GM19023 (cell line): ENCODE measurements at regions not wholly inside any gene's neighbourhood (a gene's known extent, or its start where the extent isn't known, plus 50 kb on each side); places are given as distances from the start of the nearest gene placed in this dataset.
"Not testable (repeated sequence)": the region's sequence is repeated elsewhere in the genome, so short reads cannot be mapped to it uniquely, and the experiment has no call there.

Experiments used
- ATAC-seq: cut with Tn5 transposase; IDR thresholded peaks from one replicate; pipeline ENCODE4 v1.9.1; 2021; ENCODE audit warnings: mild to moderate bottlenecking, moderate library complexity; ENCODE audit not compliant: unreplicated experiment

DNA sequence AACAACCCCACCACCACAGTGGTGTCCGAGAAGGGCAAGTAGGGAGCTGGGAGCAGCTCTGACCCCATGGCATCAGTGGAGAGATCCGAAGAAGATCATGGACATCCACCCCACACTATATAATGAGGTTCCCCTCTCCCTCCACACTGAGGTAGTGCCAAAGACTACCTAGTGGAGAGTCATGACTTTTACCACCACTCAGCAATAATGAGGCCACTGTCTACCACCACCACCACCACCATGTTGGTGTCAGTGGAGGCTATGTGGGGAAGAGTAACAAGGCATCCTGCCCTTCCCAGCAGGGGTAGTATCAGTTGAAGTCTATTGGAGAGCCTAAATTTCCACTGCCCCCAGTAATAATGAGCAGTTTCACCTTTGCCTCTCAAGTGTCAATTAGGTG is 321.7 kb upstream of the ZC3H15 start:
- no peak for ATAC-seq

DNA sequence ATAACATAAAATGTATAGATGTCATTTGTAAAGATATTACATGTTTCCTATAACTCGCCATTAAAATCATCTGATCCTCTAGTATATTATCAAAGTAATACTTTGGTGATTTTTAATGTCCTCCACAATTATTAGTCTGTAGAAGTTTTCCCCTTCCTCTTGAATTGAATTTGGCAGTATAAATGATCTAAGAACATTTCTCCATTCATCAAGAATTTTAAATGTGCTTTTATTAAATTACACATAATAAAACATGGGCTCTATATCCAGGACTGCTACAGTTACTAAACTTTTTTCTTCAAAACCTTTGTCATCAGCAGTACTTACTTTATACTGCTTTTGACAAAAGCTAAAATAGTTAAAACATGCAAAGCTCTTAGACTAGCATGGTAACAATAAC is 315.4 kb upstream of the ZC3H15 start:
- ATAC-seq = no peak

DNA sequence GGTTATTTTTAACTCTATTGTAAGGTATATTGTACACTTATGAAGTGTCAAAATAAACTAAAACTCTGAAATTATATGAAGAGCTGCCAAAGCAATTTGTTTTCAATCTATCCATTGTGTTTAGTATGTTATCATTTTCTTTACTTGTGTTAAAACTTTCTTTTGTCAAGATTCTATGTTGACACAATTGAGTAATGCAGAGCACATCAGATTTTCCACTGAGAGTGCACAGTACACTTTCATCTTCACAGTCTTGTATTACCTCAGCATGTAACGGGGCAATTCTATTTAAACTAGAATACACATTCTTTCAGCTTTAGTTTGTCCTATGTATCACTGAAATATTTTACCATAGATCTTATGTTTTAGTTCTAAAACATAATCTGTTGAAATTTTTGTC is 304.4 kb upstream of the ZC3H15 start:
- no peak for ATAC-seq

DNA sequence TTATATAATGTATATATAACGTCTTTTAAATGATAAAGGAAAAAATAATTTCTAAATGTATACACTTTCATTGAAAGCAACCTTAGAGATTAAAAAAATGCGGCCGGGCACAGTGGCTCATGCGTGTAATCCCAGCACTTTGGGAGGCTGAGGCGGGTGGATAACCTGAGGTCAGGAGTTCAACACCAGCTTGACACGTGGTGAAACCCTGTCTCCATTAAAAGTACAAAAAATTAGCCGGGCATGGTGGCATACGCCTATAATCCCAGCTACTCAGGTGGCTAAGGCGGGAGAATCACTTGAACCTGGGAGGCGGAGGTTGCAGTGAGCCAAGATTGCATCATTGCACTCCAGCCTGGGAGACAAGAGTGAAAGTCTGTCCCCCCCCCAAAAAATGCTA is 303.7 kb upstream of the ZC3H15 start:
- ATAC-seq = not testable (repeated sequence)

DNA sequence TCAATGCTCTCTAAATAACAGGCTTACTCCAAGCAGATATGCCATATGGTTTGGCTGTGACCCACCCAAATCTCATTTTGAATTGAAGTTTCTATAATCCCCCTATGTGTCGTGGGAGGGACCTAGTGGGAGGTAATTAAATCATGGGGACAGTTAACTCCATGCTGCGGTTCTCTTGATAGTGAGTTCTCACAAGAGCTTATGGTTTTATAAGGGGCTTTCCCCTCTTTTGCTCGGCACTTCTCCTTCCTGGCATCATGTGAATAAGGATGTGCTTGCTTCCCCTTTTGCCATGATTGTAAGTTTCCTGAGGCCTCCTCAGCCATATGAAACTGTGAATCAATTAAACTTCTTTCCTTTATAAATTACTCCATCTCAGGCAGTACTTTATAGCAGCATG is 302.7 kb upstream of the ZC3H15 start:
- ATAC-seq = no peak

DNA sequence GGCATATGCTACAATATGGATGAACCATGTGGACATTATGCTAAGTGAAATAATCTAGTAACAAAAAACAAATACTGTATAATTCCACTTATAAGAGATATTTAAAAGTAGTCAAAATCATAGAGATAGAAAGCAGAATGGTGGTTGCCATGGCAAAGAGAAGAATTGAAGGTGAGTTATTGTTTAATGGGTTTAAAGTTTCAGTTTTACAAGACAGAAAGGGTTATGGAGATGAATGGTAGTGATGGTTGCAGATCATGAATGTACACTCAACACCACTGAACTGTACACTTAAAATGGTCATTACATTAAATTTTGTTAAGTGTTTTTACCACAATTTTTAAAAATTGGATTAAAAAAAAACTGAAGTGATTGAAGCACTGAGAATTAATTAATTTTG is 298.2 kb upstream of the ZC3H15 start:
- no peak for ATAC-seq

GRCh38 chr2:186189816-186190215 is 296.2 kb upstream of the ZC3H15 start:
- ATAC-seq = no peak

DNA sequence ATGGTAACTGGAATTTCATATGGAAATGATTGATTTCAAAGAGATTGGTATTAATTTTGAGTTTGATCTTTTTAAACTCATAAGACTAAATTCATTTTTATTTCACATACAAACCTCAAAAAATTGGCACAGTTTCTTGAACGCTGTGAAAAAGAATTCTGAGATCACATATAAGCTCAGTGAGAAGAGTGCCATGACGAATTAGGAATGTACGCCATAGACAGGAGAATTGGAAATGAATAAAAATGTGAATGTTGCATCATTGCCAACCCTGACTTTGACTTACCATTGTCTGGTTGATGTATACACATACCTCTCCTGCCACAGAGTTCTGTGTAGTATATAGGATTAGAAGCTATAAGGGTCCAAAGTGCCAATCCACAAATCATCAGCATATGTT is 290.4 kb upstream of the ZC3H15 start:
- no peak for ATAC-seq

- no peak for ATAC-seq
Observed at GRCh38 chr2:186197955-186198354, 288.1 kb upstream of the ZC3H15 start.

- no peak for ATAC-seq
Observed at GRCh38 chr2:186199029-186199428, 287.0 kb upstream of the ZC3H15 start.

DNA sequence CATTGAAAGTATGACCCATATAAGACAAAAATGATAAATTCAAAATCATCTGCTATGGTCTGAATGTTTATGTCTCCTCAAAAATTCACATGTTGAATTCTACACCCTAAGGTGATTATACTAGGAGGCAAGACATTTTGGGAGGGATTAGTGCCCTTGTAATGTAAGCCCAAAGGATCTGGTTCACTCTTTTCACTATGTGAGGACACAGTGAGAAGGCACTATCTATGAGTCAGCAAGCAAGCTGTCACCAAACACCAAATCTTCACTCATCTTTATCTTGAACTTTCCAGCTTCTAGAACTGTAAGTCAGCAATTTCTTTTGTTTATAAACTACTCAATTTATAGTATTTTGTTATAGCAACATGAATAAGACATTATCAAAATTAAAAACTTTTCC is 284.7 kb upstream of the ZC3H15 start:
- ATAC-seq = no peak

- ATAC-seq = no peak
Observed at GRCh38 chr2:186205254-186205911, 280.7 kb upstream of the ZC3H15 start.

DNA sequence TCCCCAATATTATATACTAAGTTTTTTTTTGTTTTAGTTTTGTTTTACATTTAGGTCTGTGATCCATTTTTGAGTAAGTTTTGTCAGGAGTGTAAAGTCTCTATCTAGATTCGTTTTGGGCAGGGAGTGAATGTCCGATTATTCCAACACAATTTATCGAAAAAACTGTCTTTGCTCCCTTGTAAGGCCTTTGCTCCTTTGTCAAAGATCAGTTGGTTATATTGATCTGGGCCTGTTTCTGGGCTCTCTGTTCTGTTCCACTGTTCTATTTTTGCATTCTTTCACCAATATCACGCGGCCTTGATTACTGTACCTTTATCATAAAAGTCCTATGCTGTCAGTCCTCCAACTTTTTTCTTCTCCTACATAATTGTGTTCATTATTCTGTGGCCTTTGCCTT is 276.5 kb upstream of the ZC3H15 start:
- ATAC-seq = no peak

DNA sequence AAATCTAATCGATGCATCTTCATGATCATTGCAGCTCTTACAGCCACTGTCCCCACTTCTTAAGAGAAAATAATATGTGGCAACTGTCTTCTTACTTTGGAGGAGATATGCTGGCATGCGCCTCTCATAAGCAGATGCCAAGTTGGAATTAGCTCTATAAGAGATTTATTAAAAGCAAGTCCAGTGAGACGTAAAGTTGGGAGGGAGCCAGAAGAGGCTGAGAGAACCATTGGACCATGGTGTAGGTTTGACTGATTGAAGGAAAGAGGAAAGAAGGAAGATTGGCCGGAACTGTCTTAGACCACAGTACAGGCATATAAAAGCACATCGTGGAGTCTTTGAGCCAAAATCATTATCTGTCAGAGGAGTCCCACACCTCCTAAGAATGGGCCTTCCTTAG is 265.7 kb upstream of the ZC3H15 start:
- ATAC-seq = no peak

- ATAC-seq = no peak
Observed at GRCh38 chr2:186229265-186229664, 256.8 kb upstream of the ZC3H15 start.

DNA sequence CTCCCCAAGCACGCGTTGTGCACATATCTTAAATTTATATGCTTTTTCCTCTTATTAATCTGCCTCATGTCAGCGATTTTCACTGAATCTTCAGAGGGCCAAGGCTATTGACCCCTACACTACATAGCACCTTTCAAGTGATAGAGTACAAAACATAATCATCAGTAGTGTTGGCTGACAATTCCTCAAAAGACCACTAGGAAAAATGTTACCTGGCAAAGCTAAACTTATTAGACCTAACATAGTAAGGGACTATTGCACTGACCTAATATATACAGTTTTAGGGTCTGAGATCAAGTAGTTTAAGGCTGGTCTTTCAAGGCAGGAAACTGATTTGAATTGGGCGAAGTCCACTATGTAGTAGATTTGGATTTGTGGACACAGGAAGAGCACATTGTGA is 244.2 kb upstream of the ZC3H15 start:
- no peak for ATAC-seq

DNA sequence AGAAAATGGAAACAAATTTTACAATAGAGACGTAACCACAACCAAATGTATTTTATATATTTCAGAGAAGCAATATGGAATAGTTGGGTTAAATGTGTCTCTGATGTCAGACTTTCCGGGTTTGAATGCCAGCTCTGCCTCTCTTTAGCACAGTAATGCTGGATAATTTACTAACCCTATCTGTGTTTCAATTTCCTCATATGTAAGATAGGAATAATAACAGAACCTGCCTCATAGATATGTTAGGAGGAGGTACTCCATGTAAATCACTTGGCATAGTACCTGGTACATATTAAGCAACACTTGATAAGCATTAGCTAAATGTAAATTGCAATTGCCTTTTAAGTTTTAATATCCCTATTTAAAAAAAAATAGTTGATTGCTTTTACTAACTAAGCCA is 231.3 kb upstream of the ZC3H15 start:
- no peak for ATAC-seq

GRCh38 chr2:186255823-186256222 is 230.2 kb upstream of the ZC3H15 start:
- ATAC-seq = no peak

GRCh38 chr2:186256540-186256939 is 229.5 kb upstream of the ZC3H15 start:
- ATAC-seq = no peak

DNA sequence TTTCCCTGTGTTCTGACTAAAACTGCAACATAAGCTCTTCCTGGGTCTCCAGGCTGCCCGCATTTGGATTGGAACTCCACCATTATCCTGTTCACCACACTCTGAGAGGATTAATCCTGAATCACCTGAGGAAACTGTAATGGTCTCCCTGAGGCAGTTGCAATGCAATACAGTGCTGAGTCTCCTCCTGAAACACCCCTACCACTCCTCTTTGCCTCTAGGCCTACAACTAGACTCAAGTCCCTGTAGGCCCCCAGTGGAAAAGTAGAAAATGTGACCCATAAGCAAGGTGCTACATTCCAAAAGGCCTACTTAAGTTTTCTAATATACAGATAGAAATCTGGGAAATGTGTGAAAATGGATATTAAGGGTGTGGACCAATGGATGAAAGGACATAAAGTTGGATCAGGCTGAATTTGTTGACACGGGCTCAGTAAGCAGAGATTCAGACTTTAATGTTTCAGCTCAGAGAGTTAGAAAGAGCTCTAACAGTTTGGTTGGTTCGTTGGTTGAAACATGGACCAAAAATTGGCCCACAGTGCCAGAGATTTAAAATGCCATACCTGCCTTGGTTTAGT is 222.3 kb upstream of the ZC3H15 start:
- ATAC-seq = no peak

- ATAC-seq = no peak
Observed at GRCh38 chr2:186269536-186269935, 216.5 kb upstream of the ZC3H15 start.

GRCh38 chr2:186273953-186274352 is 212.1 kb upstream of the ZC3H15 start:
- ATAC-seq = no peak

DNA sequence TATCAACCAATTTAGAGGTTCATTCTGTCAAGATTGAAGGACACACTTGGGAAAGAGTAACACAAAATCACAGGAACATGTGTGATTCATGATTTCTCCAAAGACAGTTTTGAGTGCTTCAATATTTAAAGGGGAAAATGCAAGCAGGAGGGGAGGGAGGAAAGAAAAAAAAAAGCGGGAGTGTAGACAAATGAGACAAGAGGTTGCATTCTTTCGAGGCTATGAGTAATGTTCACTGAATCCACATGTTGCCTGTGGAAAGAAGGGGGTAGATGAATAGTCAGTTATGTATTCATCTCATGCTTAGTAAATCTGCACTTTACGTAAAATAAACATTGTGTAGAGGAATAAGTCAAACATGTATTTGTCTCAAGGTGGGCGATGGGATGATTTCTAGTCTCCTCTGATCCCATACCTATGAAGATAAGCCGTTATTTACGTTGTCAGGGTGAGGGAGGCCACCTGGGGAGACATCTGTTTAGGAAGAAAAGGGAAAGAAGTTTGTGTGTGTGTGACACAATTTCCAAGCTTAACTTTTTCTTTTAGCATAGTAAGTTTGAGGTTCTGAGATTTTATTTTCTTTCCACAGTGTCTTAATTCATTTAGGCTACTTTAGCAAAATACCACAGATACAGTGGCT is 211.0 kb upstream of the ZC3H15 start:
- no peak for ATAC-seq
